GM21367 (cell line): ENCODE measurements at regions not wholly inside any gene's neighbourhood (a gene's known extent, or its start where the extent isn't known, plus 50 kb on each side); places are given as distances from the start of the nearest gene placed in this dataset.
"Not testable (repeated sequence)": the region's sequence is repeated elsewhere in the genome, so short reads cannot be mapped to it uniquely, and the experiment has no call there.

Experiments used
- ATAC-seq: cut with Tn5 transposase; IDR thresholded peaks from one replicate; pipeline ENCODE4 v1.9.1; 2021; ENCODE audit not compliant: unreplicated experiment

GRCh38 chr21:24628536-24628935 lies 978.7 kb downstream of the MRPL39 start:
- ATAC-seq: no peak

GRCh38 chr21:24628046-24628445 lies 979.2 kb downstream of the MRPL39 start:
- ATAC-seq: no peak

GRCh38 chr21:24617819-24618218 lies 989.5 kb downstream of the MRPL39 start:
- no peak for ATAC-seq

GRCh38 chr21:24594082-24594481 lies 1013.2 kb downstream of the MRPL39 start:
- no peak for ATAC-seq

GRCh38 chr21:24590261-24590660 lies 1017.0 kb downstream of the MRPL39 start:
- no peak for ATAC-seq

- no peak for ATAC-seq
Measured at GRCh38 chr21:24583473-24583872, 1023.8 kb downstream of the MRPL39 start.

GRCh38 chr21:24577301-24577700 lies 1030.0 kb downstream of the MRPL39 start:
- ATAC-seq: no peak

GRCh38 chr21:24561291-24561690 lies 1046.0 kb downstream of the MRPL39 start:
- ATAC-seq: no peak

- no peak for ATAC-seq
Measured at GRCh38 chr21:24552491-24552890, 1054.8 kb downstream of the MRPL39 start.

- ATAC-seq: no peak
Measured at GRCh38 chr21:24545807-24546361, 1061.4 kb downstream of the MRPL39 start.

- ATAC-seq: no peak
Measured at GRCh38 chr21:24514081-24514733, 1093.1 kb downstream of the MRPL39 start.

GRCh38 chr21:24509131-24509530 lies 1098.2 kb downstream of the MRPL39 start:
- no peak for ATAC-seq

GRCh38 chr21:24486973-24487372 lies 1120.3 kb downstream of the MRPL39 start:
- ATAC-seq: no peak

- not testable (repeated sequence) for ATAC-seq
Measured at GRCh38 chr21:24483361-24483760, 1123.9 kb downstream of the MRPL39 start.

GRCh38 chr21:24470852-24471251 lies 1136.4 kb downstream of the MRPL39 start:
- ATAC-seq: no peak

GRCh38 chr21:24456358-24456757 lies 1150.9 kb downstream of the MRPL39 start:
- ATAC-seq: no peak

GRCh38 chr21:24450119-24450518 lies 1157.2 kb downstream of the MRPL39 start:
- ATAC-seq: no peak

GRCh38 chr21:24445517-24445916 lies 1161.8 kb downstream of the MRPL39 start:
- ATAC-seq: no peak

GRCh38 chr21:24444736-24445135 lies 1162.5 kb downstream of the MRPL39 start:
- ATAC-seq: no peak

- no peak for ATAC-seq
Measured at GRCh38 chr21:24436236-24436635, 1171.0 kb downstream of the MRPL39 start.

- ATAC-seq: peak; percentile 91
Measured at GRCh38 chr21:24428591-24429199, 1178.6 kb downstream of the MRPL39 start.

- ATAC-seq: no peak
Measured at GRCh38 chr21:24424776-24425175, 1182.5 kb downstream of the MRPL39 start.

- ATAC-seq: no peak
Measured at GRCh38 chr21:24423546-24423945, 1183.7 kb downstream of the MRPL39 start.
